ENCODE measurements at regions not wholly inside any gene's neighbourhood (a gene's known extent, or its start where the extent isn't known, plus 50 kb on each side); places are given as distances from the start of the nearest gene placed in this dataset.

DNA sequence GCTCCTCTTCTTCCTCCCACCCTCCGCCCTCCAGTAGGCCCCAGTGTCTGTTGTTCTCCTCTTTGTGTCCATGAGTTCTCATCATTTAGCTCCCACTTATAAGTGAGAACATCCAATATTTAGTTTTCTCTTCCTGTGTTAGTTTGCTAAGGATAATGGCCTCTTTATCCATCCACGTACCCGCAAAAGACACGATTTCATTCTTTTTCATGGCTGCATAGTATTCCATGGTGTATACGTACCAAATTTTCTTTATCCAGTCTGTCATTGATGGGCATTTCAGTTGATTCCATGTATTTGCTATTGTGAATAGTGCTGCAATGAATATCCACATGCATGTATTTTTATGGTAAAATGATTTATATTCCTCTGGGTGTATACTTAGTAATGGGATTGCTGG lies 82.2 kb downstream of the COPS8 start:
- no peak for DNase-seq (ENCODE audit: low read depth in 2 of 3, low spot score in 2 of 3)

DNA sequence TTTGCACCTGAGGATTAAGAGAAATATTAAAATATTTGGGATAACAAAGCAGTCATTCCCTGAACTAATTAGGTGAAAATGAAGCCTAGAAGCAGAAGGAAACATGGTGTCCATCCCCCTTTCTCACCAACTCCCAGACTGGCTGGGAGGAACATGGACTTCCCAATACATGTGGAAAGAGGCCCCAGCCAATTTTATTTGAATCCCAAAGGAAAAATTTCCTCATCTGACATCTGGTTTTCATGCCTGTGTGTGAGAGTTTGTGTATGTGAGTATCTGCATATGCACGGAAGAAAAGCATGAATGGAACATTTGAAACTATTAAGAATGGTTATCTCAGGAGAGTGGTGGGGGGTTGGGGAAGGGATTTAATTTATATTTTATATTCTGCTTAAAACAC lies 84.3 kb downstream of the COPS8 start:
- no peak for DNase-seq (ENCODE audit: low read depth in 2 of 3, low spot score in 2 of 3)

DNA sequence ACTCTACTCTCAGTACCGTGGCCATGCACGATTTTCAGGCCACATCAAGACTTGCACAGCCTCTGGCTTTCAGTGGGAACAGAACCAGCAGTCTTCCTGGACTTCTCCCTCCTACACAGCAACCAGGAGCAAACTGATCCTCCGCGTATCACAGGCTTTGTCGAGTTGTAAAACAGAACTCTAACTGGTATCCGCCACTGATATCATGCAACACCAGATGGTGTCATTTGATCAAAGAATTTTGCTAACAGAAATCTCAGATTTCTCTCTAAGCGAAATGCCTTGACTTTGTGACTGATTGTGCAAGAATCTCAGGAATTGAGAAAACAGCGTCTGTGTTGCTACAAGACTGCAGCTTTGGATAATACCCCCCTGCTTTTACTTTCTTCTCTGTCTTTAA lies 85.7 kb downstream of the COPS8 start:
- DNase-seq (ENCODE audit: low read depth in 2 of 3, low spot score in 2 of 3): no peak

DNA sequence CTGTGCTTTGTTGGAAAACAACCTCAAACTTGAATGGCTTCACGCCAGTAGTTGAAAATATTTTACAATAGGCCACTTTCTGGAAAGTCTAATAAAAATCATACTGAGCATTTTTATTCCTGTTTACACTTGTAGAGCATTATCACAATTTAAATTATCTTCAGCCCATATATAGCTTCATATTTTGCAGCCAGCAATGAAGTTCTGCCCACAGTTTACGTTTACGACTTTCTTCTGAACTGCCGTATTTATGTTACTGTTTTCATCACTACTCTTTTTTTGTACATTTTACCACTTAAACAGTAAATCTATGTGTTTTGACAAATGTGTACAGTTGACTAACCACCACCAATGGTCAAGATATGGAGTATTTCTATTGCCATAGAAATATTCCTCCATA lies 86.2 kb downstream of the COPS8 start:
- DNase-seq (ENCODE audit: low read depth in 2 of 3, low spot score in 2 of 3): no peak

DNA sequence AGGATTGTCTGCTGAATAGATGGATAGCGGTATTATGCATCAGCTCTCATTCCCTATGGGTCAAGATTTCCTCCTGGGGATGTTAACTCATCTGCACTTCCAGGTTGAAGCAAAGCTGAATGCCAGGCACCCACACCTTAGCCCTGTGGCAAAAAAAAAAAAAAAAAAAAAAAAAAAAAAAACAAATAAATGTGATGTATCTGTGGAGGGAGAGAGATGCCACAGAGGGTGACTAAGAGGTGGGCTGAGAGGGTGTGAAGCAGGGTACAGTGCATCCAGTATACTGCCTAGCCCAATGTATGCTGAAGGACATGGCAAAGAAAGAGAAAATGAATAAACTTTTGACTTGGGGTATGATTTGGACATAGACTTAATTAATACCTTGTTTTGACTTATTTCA lies 91.4 kb downstream of the COPS8 start:
- DNase-seq (ENCODE audit: low read depth in 2 of 3, low spot score in 2 of 3): no peak

DNA sequence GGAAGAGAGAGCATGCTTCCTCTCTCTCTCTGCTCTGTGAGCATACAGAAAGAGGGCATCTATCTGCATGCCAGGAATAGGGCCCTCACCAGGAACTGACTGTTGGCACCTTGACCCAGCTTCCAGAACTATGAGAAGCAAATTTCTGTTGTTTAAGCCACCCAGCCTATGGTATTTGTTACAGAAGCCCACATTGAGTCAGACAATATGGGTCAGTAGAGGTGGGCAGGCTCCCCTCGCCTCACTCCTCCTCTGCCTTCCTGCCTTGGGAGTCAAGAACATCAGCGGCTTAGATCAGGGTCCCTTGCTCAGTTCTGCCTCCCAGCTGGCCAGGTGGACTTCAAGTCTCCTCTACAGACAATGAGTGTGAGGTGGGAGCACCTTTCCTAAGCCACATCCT lies 92.3 kb downstream of the COPS8 start:
- no peak for DNase-seq (ENCODE audit: low read depth in 2 of 3, low spot score in 2 of 3)

DNA sequence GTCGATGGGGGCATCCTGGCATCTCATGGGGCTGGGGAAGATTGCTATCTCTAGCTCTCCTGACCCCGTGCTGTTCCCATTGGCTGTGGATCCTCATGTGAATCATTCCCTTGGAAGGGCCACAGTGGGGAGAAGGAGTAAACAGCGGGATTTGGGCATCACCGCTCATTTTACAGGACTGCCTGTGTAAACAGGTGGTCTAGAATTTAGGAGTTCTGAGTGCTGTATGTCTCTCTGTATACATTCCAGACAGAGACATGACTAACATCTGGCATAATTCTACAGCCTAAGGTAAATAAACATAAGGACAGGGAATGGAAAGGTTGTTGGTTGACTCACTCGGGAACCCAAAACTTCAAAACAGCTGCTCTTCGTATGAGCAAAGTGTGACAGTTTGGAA lies 92.7 kb downstream of the COPS8 start:
- no peak for DNase-seq (ENCODE audit: low read depth in 2 of 3, low spot score in 2 of 3)

DNA sequence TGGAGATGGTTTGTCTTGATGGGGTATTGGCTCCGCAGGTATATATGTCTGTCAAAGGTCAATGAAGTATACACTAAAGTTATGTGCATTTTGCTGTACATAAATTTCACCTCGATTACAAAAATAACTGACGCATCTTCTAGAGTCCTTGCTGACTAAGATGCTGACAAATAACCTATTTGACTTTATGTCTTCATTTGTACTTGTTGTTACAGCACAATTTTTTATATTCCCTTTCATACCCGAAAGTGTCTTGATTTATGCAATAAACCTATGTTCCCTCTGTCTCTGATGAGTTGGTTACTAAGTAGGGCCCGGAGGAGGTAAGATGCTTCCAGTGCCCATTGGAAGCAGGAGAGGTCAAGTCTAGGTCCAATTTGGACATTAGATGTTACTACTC lies 93.5 kb downstream of the COPS8 start:
- no peak for DNase-seq (ENCODE audit: low read depth in 2 of 3, low spot score in 2 of 3)

DNA sequence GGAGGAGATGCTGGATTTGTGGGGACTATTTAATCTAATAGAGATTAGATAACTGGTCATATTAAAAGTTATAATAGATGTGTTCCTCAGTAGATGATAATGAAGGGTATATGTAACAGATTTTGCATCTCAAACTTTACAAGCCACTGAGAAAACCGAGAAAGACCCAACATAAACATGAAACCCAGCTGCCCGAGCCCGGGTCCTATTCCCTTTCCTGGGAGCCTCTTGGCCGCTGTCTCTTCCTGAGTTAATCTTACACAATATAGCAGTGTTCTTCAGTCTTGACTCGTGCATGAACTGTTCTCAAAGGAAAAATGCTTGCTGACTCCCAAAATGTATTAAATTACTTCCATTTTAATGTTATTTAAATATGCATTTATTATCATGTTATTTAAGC lies 94.5 kb downstream of the COPS8 start:
- no peak for DNase-seq (ENCODE audit: low read depth in 2 of 3, low spot score in 2 of 3)

DNA sequence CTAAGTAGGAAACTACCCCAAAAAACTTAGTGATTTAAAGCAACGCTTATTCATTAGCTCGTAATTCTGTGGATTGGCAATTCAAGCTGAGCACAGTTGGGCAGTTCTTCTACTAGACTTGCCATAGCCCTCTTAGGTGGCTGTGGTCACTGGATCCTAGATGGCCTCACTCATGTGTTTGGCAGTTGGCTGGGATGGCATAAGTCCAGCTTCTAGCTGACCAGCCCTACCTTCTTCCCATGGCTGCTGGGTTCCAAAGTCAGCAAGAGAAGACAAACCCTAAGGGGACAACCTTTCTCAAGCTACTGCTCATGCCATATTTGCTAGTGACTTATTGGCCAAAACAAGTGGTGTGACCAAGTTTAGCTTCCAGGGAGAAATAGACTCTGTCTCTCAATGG lies 95.3 kb downstream of the COPS8 start:
- DNase-seq (ENCODE audit: low read depth in 2 of 3, low spot score in 2 of 3): no peak

DNA sequence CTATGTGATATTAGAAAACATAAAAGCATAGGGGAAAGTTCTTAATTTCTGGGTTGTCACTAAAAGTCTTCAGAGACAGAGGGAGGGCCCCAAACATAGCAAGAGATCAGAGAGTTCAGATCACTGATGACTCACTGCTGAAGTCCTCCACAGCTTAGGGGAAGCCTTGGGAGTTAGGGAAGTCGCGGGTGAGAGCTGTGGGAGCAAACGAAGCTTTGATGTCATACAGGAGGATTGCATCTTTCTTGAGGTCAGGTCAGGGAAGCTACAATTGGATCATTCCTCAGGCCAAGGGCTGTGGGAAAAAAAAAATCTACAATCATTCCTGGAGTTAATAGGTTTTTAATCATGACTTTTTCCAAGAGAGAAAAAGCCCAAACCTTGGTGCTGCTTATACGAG lies 96.2 kb downstream of the COPS8 start:
- no peak for DNase-seq (ENCODE audit: low read depth in 2 of 3, low spot score in 2 of 3)

DNA sequence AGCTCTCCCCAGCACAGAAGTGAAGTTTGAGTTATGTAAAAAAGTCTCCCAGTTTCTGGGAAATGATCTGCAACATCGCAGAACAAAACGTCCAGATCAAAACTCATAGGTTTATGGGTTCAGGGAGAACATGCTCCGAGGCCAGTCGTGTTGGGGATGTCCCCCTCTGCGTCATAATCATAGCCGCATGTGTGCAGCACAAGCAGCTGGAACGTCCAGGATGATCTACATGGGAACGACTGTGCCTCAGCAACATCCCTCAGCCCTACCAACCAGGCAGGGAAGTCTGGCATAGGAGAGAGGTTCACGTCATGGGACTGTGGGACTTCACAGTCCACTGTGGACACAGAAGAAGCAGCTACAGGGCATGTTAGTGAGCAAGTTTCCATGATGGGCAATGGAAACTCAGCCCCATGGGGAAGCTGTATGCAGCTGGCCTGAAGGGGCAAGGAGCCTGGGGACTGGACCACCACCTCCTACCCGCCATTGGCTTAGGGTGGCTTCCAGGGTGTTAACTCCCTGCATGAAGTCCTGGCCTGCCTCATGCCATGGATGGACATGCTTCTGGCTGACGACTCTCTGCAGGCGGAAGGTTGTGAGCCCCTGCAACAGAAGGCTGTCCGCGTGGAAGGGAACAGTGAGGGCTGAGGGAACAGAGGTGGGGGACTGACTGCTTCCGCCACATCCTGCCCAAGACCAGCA lies 96.9 kb downstream of the COPS8 start:
- no peak for DNase-seq (ENCODE audit: low read depth in 2 of 3, low spot score in 2 of 3)

DNA sequence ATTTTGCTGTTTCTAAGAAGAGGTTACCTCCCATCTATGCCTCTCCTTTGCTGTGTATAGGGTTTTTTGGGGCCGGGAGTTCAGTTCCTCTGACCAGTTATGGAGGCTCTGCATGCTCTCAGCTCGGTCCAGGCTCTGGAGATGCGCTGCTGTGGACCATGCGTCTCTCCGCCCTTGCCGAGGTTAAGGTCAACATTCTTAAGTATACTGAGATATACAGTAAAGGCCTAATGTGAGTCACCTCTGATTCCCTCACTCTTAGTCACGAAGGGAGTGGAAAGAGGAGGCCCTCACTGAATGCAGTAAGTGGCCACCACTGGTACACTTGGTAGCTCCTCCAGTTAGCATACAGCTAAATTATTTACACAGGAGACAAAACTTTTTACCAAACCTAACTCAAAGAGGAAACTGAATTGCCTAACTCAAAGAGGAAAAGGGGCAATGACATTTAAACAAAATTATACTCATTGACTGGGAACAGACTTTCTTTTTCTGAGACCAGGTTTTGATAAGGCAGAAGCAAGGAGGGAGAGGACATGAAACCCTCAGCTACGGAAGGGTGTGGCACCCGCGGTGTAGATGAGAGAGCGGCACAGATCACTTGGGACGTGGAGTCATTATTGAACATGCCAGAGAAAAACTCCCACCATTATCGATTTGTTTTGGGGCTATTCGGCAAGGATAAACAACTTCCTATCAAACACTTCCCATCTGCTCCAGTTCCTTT lies 98.7 kb downstream of the COPS8 start:
- no peak for DNase-seq (ENCODE audit: low read depth in 2 of 3, low spot score in 2 of 3)

DNA sequence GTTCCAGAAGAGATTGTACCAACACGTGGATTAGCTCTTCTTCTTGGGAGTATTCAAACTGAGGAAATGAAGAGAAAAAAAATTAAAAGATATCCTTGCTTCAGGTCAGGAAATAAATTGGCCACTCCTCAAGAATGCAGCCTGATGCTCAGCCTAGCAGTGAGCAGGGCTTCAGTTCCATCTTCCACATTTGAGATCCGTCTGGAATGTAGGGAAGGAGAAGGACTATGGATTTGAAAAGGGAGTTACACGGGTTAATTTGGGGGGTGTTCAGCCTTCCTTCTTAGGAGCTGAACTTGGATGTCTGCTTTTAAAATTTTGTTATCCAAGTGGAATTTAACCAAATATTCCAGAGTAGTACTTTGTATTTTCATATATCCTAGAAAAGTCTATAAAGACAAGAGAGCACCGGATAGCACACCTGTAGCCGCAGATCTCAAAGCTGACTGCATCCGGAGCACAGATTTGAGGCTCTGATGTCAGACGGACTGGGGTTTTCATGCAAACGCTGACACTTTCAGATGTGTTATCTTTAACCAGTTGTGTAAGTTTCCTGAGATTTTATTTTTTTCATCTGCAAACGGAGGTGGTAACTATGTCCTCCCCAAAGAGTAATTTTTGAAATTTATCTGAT lies 99.3 kb downstream of the COPS8 start:
- DNase-seq (ENCODE audit: low read depth in 2 of 3, low spot score in 2 of 3): no peak

DNA sequence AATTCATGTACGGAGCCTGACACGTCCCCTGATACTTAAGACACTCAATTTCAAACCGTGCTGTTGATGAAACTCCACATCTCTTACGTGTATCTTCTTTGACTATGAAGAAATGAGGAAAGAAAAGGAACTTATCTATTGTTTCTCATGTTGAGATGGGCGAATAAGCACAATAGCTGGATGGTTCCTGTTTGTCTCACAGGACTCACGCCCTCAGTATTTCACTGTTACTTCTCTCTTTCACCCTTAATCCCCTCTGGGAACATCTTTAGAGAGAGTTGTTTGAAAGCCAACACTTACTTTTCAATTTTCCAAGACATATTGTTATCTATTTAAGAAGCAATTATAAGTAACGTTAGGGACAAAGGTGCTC lies 99.8 kb downstream of the COPS8 start:
- no peak for DNase-seq (ENCODE audit: low read depth in 2 of 3, low spot score in 2 of 3)

DNA sequence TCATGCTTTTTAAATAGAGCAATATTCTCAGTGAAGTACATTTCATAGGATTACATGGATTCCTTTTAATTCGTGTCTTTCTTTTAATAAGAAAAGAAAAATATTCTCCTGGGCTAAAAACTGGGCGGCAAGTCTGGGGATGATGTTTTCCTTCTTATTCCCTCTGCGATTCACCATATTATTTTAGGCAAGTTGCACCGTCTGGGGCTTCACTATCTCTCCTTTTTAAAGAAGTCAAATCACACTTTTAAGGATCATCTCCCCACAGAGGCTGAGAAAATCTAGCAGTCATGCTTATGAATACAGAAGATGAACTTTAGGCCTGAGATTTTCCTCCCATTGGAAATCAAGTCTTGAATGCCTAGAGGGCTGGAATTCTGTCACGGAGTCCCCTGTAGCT lies 104.1 kb downstream of the COPS8 start:
- no peak for DNase-seq (ENCODE audit: low read depth in 2 of 3, low spot score in 2 of 3)

DNA sequence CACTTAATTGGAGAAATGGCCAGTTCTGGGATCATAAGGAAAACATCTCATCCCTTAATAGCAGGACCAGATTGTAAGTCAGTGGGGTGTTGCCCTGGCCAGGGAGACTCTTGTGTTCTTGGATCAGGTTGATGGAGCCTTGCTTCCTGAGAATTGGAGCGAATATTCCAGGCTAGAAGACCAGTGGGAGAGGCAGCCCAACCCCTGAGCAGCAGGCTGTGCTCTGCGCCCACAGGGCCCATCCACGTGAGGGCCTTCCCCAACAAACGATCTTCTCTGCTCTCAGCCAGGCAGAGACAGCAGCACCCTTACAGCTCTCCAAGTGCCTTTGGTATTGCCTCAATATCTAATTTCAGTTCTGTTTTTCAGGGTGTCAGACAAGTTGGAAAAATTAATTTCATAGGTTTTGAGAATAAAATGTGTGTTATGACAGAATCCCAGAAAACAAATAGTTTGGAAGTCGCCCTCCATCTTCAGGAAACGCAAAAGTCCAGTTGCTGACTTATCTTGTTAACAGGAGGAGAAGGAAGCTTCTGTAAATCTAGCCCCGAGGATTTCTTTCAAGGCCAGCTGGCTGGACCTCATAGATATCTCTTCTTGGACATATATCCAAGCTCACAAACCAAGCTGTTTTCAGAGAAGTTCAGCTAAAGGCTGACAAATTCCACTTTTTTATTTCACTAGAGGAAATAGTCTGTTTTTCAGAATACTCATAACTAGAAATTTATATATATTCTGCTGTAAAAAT lies 105.5 kb downstream of the COPS8 start:
- no peak for DNase-seq (ENCODE audit: low read depth in 2 of 3, low spot score in 2 of 3)

DNA sequence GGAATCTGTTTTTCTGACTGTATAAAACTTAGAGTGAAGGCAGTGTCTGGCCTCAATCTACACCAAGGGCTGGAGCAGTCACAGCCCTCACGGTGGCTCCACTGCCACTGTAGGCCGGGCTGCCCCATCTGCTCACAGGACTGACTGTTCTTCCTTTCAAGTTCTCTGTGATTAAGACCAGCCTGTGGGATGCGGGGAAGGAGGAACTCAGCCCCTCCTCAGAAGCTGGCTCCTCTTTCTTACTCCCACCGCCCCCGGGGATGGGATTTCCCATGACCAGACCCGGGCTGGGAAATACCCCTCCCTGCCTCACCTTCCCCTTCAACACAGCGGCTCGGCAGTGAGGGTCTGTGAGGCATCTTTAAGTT lies 106.0 kb downstream of the COPS8 start:
- DNase-seq (ENCODE audit: low read depth in 2 of 3, low spot score in 2 of 3): no peak

DNA sequence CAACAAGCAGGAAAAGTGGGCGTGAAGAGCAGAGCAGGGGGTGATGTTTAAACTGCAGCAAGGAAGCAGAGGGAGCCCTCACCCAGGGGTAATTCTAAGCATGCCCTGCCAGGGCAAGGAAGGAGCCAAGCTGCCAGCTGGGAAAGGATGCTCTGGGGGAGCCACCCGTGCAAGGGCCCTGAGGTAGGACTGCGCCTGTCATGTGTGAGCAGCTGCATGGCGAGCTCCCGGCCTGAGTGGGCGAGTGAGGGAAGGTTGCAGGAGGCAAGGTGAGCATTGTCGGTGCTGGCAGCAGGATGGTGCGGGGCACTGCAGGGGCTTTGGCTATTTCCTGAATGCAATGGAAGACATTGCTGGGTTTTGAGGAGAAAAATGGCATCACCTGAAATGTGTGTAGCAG lies 107.2 kb downstream of the COPS8 start:
- DNase-seq (ENCODE audit: low read depth in 2 of 3, low spot score in 2 of 3): no peak

DNA sequence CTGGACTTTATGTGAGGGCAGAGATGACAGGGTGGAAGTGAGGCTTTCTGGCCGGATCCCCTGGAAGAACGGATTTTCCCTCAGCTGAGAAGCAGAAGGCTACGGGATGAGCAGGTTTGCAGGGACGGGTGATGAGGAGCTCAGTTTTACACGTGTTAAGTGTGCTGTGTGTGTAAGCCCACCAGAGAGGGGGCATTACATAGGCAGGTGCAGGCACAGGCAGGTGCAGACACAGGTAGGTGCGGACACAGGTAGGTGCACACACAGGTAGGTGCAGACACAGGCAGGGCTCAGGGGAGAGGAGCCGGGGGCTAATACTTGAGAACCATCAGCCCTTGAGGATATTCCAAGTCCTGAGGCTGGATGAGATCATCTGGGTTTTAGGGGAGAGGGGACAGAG lies 107.7 kb downstream of the COPS8 start:
- no peak for DNase-seq (ENCODE audit: low read depth in 2 of 3, low spot score in 2 of 3)

DNA sequence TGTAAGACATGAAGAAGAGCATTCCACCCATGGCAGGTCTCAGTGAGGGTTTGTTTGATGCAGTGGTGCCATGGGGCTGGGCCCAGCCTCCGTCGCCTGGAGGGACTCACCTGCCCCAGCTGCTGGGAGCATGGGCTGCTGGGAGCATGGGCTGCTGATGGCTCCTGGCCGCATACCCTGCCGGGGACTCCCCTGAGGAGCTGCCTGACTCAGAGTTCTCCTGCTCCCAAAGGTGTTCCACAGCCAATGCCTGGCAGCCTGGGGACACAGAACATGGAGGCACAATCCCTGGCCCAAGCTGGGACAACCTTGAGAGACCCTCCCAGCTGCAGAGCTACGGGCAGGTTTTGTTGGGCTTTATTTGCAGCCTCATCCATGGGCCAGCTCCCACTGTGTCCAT lies 108.4 kb downstream of the COPS8 start:
- DNase-seq (ENCODE audit: low read depth in 2 of 3, low spot score in 2 of 3): no peak

DNA sequence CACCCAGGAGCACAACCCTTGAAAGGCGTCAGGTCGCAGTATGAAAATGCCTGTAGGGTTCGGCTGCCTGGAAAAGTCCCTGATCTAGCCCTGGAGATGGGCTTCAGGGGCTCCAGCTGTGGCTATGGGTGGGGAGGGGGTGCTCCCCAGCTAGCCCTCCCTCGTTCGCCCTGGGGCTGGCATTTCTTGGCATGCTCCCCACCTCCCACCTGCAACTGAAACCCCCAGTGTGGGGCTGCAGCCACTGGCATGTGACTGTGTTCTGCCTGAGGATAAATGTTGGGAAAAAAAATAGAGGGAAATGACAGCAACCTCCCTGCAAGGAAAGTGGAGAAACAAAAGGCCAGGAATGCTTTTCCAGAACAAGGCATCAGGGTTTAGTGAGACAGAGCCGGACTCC lies 109.2 kb downstream of the COPS8 start:
- DNase-seq (ENCODE audit: low read depth in 2 of 3, low spot score in 2 of 3): no peak
